AML-193 (cell line): ENCODE measurements at regions not wholly inside any gene's neighbourhood (a gene's known extent, or its start where the extent isn't known, plus 50 kb on each side); places are given as distances from the start of the nearest gene placed in this dataset.
A peak's percentile ranks its signal among the peaks of the same experiment; 100 is the strongest.

Experiments used
- DNase-seq, 2 experiments: peaks; one replicate each; lab custom pipeline; 2025; lab: John Stamatoyannopoulos, UW

DNA sequence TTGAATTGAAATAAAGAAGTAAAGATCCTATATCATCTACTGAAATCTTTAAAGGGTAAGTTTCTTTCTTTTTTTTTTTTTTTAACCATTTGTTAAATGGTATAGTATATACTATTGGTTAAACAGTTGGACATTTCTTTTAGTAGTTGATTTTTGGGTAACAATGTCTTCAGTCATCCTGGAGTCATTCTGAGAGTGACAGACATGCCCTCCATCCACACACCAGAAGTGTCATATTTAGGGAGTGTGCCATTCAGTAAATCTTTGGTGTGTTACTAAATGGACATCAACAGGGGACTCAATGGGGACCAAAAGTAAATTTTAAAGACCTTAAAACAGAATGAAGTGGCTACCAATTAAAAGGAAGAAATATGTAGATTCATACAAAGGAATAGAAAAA lies 50.8 kb upstream of the SLC39A10 start:
- DNase-seq = no peak

DNA sequence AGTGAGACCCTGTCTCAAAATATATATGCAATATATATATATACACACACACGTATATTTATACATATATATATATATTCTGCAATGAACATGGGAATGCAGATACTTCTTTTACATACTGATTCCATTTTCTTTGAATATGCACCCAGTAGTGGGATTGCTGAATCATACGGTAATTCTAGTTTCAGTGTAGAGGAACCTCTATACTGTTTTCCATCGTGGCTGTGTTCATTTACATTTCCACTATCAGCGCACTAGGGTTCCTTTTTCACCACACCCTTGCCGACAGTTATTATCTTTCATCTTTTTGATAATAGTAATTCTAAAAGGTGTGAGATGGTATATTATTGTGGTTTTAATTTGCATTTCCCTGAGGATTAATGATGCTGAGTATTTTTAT lies 52.3 kb upstream of the SLC39A10 start:
- no peak for DNase-seq

DNA sequence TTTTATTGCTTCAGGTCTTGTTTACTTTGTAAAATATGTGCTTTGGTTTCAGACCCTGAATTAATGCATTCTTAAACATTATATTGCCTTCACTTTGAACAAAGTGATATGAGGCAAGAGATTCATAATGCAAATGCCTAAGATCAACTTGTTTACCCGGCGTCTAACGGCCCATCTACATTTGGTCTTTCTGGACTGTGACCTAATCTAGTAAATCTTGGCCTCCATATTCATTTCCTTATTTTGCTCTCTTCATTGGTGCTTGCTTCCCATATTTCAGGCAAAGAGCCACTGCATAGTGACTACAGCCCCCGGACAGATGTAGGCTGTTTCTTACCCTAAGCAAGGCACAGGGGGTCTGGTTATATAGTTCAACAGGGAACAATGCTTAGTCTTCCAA lies 53.0 kb upstream of the SLC39A10 start:
- DNase-seq = no peak

DNA sequence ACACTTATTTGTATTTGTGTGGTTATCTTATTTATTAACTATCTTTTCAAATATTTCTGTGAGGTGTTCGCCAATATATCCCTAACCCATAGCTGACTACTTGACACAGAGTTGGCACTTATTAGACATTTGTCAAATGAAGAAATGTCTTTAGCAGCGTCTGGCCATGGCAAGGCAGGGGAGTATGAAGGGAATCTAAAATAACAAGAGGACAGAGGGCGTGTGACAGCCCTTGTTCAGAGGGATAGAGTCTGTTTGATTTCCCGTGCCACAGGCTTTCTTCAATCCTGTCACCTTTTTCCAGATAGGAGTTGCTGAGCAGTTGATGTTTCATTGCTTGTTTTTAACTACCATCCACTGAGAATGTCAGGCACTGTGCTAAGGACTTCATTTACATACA lies 53.6 kb upstream of the SLC39A10 start:
- DNase-seq = no peak

DNA sequence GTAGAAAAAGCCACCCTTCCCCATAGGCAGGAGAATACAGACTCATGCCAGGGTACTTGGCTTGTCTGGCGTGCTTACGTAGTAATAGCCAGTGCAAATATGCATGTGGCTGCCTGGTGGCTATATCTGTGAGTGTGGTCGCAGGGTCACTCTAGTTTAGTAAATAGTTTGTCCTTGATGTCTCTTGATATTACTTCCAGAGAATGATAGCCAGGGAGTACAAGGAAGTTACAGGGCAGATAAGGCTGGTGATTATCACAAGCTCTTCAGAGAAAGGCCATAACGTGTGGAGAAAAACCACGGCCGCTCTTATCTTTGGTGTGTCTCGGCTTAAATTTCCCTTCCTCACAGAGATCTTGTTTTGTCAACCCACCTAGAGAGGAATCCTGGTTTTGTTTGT lies 54.3 kb upstream of the SLC39A10 start:
- DNase-seq = no peak

DNA sequence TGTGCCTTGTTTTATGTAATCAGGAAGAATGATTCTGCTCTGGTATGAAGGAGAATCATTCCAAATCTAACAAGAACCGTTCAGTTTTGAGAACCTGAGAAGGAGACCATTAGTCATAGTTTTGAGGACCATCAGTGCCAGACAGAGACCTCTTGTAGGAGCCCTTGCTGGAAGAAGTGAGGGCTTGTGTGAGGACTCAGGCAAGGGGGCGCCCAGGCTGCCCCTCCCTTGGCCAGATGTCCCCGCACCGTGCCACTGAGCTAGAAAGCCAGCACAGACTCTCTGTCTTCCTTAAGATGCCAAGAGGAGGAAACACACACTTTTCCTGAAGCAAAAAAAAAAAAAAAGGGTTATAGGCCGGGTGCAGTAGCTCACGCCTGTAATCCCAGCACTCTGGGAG lies 55.7 kb upstream of the SLC39A10 start:
- no peak for DNase-seq

DNA sequence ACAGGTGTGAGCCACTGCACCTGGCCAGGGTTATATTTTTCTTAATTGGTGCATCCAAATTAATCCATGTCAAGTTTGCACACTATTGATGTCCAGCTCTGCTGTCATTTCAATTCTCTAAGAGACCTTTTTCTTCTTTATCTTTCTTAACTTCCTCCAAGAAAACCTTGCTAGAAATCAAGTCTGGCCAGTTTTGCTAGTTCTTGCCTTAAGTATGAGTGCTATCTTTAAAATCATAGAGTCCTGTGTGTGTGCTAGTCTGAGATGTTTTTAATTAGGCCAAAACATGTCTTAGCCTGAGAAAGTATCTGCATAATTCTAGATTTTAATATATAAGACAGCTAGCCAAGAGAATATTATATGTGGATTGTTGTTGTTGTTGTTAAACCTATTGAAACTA lies 56.2 kb upstream of the SLC39A10 start:
- no peak for DNase-seq

DNA sequence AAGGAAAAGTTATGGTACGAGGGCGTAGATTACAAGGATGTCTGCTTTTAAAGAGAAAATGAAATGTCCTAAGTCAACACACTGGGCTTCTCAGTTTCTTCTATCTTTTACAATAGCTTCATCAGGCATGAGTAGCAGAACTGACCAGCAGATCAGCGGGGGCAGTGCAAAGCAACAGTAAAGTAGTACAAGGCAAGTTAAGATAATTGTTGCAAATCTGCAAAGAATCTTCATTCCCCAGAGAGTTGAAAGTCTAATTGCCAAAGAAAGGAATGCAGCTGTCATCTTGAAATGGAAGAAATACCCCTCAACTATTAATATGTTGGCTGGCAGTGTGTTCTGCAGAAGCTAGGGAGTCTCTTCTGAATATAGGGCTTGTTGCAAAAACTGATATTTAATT lies 60.2 kb upstream of the SLC39A10 start:
- no peak for DNase-seq

DNA sequence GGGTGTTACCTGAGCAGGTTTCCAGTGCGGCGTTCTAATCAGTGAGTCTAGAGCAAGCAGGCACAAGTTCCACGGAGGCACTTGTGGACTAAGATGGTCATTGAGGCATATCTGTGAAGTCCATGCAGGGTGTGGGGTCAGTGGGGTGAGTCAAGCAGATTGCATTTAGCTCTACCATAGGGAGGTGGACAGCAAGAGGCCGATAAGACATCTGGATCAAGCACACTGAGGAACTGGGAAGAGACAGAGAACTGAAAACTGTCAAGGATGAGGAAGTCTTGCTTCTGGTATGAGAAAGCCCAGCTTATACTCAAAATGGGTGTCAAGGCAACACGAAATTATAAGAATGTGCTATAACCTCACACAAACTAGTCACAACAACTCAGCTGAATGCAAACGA lies 61.2 kb upstream of the SLC39A10 start:
- DNase-seq = no peak

DNA sequence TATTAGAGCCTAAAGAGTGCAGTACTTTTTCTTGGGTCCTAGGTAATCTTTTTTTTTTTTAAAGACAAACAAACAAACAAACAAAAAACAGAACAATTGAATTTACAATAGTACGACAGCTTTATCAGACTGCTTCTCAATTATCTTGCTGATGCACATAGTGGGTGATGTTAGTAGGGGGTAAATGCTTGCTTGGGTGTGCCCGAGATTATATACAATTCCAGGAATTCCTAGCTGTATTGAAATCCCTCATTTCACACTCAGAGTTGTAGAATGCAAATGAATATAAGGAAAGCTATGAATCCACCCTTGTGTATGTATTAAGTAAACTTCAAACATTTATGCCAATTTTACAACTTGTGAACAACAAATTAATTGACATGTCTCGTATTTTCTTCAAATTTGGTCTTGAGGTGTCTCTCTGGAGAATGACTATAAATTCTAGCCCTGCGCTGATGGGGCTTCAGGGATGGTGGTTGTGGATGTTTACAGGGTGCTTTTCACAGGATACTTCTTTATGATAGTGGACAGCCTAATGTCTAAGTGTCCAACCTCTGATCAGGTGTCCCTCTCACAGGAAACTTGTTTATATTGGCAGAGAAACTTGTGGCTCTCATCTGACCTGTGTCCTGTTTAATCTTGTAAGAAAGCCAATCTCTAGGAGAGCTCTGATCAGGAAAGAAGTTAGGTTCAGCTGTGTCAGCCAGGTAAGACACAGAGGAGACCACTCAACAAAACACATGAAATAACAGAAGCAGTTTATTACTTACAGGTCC lies 61.9 kb upstream of the SLC39A10 start:
- no peak for DNase-seq

DNA sequence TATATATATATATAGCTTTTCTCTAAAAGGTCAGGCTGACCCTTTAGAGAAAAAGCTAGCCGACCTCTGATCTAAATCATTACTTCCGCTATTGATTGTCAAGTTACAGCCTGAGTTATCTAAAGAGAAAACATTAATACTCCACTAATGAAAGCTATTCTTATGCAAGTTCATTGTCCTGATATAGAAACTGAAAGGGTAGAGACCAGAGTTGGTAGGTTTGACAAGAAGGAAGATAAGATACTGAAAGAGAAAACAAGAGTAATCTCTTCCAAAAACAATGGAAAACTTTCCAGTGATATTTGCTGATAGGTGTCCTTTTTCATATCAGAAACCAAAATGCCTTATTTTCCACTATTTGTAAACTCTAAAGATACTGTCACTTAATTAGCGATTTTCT lies 62.8 kb upstream of the SLC39A10 start:
- DNase-seq = no peak

DNA sequence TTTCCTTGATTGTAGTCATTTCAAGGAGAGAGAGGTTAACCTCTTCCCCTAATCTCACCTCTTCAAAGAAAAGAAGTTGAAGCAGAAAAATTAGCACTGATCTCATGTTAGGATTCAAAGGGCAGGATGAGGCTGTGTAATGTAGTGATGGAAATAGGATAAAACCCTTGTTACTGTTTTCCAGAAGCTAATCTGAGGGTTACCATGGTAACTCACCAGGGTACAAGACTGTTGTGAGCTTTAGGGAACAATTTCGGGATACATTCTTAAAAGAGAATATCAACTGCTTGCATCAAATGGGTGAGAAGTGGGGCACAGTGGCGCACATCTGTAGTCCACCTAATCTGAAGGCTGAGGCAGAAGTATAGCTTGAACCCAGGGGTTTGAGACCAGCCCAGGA lies 64.9 kb upstream of the SLC39A10 start:
- DNase-seq = no peak

DNA sequence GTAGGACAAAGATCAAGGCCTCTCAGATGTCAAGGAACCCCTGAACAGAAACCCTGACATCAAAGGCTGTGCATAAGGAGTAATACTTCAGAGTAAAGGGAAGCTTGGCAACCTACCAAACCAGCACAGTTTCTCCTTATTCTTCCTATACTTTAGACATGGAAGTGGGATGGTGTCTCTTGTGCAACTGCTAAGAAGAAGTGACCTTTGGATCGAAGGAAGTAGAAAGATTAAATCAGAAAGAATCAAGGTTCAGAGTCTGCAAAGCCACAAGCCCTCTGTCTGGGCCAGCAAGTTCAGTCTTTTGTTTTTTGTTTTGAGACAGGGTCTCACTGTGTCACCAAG lies 66.2 kb upstream of the SLC39A10 start:
- DNase-seq = no peak

DNA sequence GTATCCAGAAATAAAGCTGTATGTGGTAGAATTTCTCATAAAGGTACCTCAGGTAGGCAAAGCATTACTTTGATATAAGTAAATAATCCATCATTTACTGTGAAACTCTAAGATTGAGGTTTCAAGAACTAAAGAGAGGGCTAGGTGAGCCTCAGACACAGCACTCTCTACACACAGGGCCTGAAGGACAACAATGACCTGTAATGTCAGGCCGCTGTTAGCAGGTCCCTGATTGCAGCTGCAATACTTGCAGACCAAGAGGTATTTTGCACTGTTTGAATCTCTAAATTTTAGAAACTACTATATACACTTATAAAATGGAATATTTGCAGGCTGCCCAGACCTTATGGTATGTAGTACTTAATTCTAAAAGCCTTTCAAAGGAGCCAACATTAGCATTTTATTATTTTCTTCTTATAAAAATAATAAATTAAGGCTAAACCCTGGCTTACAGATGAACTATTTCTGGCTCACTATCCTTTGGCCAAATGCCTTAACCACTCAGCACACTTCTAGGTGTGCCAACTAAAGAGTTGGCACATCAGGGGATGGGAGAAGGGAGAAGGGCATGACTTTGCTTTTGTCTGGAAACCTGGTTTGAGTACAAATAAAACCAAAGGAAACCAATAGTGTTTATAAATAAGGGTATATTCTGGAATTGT lies 66.7 kb upstream of the SLC39A10 start:
- no peak for DNase-seq

DNA sequence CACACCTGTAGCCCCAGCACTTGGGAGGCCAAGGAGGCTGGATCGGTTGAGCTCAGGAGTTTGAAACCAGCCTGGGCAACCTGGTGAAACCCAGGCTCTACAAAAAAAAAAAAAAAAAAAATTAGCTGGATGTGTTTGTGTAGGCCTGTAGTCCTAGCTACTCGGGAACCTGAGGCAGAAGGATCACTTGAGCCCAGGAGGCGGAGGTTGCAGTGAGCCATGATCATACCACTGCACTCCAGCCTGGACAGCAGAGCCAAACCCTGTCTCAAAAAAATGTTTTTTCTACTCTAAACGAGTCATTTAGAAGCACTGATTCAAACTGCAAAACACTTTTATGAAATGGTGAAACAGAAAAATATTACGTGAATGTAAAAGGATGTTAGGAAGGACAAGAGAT lies 69.1 kb upstream of the SLC39A10 start:
- DNase-seq = no peak

DNA sequence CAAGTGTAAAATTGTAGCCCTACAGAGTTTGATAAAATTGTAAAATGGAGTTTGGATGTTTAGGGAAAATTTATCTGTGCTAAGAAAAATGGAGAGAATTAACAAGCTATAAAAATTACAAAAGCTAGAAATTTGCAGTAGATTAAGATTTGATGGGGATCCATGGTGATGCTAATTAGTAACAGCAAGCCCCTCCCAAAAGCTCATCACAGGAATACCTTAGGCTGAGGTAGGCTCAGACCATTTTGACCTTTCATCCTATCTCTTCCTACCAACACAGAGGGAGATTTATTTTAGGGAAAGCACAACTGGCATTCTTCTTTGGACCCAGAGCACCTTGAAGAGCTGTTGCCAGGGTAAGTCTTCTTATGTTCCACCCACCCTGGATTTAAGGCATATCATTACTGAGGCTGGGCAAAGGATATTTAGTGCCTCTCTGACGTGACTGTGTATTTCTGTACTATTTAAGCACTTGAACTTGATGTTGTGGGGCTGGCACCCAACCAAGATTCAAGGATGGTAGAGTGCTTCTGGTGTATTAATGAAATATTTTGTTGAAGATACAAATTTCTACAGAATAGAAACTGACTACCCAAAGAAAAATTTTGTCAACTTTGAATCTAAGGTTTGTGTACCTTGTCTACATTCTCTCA lies 70.8 kb upstream of the SLC39A10 start:
- DNase-seq = no peak

DNA sequence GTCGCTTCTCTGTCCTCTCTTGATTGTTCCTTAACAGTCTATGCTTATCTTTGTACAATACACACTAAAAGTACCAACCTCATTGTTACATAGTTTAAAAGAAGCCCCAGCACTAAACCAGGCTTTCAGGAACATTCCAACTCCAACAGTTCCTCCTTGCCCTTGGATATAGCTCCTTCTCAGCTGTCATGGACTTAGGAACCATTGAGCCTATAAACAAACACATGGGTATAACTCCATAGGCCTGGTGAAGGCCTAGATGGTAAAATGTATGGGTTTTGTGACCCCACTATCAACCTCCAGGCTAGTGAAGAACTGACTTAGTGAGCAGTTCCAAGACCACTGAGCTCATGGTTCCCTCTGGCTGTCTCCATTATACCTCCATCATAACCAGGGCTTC lies 74.8 kb upstream of the SLC39A10 start:
- no peak for DNase-seq

DNA sequence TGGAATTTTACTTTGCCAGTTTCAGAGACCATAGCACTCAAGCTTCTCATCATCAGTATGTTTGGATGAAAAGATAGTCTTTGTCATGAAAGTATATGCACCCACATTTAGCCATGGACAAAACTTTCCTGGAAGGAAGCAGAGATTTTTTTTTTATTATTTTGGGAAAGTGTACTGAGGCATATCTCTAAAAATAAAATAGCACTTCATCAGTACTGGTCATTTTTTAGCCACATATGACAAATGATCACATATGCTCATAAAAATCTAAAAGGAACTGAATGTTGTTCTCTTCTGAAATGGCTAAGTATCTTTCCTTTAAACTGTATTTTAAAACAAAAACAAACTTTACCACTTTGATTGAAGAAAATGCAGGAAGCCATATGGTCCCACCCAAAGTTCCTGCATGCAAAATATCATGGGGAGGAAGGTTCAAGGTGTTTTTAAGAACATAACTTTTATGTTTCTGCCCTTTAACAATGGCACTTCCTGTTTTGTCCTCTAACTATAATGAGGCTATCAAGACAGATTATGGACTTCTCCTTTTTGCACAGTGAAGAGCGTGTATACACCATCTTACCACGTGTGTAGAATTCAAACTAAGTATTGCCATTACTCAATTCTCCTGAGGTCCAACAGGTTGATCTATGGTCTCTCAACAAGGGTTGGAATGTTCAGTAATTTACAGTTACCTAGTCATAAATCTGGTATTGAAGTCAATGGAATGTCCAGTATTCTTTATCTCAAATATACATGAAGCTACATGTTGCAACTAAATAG lies 77.1 kb upstream of the SLC39A10 start:
- DNase-seq = peak; percentile 86 to 91

DNA sequence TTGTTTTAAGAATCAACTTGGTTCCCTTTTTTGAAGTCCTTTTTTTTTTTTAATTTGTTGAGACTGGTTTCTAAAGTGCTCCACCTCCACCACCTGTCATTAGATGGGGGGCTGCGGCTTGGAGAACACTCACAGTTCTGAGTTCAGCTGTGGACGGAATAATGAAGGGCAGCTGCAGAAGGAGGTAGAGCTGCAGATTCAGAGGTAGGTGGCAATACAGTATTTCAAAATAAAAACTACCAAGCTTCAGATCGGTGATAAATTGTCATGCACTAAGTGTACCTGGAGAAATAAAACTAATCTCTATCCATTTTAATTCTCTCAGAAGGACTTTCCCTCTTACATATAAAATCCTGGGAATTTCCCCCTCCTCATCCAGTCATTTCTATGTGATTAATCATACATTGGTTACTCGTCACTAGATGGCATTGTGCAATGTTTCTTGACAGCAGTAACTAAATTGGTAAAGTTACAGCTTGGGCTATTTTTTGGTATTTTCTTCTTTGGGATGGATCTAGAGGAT lies 81.1 kb upstream of the SLC39A10 start:
- peak in 1 of 2 experiments; percentile 36 for DNase-seq

DNA sequence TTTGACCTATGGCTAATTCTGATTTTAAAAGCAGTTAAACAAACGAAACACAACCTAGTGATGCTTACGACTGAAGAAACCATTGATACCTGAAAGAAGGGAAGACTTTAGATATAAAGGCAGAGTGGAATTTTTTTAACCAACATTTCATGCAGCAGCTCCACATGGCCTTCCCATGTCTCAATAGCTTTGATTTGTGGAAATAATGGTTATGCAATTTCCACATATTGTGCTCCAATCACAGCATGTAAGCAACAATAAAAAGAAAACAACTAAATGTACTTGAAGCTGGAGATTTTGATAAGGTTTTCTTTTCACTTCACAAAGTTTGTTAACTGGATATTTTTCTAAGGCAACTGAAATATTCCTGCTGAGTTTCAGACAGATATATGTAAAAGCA lies 82.0 kb upstream of the SLC39A10 start:
- DNase-seq = no peak

DNA sequence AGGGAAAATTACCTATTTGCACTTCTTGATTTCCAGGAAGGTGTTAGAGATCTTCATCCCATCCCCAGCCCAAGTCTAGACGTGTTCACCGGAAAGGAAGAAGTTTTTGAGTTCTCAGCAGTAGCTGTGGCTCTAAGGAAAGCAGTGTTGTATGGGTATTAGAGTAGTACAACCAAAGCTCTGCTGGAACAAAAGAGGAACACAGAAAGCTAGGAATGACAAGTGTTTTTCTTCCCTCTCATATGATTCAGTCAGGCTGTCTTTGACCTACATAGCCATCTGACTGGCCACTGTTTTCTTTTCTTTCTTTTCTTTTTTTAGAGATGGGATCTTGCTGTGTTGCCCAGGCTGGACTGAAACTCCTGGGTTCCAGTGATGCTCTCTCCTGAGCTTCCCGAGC lies 82.7 kb upstream of the SLC39A10 start:
- DNase-seq = no peak

DNA sequence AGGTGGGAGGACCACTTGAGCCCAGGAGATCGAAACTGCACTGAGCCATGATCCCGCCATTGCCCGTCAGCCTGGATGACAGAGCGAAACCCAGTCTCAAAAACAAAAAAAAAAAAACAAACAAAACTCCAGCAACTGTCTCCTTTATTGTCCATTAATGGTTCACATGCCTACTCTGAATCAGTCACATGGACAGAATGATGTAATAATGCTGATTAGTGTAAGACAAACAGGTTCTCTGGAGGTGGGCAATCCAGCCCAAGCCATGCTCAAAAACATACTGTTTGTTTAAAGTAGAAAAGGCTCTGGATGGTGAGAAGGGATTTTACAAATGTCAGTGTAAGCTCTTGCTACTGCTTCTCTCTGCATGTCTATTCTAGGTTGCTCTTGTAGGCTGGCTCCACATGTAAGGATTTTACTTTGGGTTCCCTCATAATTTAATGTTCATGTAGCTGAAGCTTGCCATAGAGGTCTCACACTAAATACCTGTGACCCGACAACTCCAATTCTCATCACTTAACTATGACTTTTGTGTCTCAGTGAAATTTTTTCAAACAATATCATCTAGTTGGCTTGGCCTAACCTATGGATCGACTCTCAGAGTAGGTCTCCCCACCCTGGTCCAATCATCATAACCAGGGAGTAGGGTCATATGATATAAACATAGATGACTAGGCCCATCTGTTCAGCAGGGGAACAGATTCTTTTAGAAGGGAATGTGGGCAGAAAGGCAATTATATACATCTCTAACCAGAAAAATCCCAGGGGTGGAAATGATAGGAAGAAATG lies 83.9 kb upstream of the SLC39A10 start:
- no peak for DNase-seq
